22Rv1 (cell line): ENCODE measurements at regions not wholly inside any gene's neighbourhood (a gene's known extent, or its start where the extent isn't known, plus 50 kb on each side); places are given as distances from the start of the nearest gene placed in this dataset.
"Not testable (repeated sequence)": the region's sequence is repeated elsewhere in the genome, so short reads cannot be mapped to it uniquely, and the experiment has no call there.

Source experiments
- ZFX ChIP-seq: fragments of 450-650 bp; IDR thresholded peaks from 2 replicates; pipeline ENCODE4 v1.6.1; 2017; ENCODE audit warnings: antibody characterized with exemption, borderline replicate concordance
- TF ChIP-seq, protein P1 (sequence below): fragments of 450-650 bp; IDR thresholded peaks from 2 replicates; pipeline ENCODE4 v1.5.1; 2017; ENCODE audit warnings: mild to moderate bottlenecking

DNA sequence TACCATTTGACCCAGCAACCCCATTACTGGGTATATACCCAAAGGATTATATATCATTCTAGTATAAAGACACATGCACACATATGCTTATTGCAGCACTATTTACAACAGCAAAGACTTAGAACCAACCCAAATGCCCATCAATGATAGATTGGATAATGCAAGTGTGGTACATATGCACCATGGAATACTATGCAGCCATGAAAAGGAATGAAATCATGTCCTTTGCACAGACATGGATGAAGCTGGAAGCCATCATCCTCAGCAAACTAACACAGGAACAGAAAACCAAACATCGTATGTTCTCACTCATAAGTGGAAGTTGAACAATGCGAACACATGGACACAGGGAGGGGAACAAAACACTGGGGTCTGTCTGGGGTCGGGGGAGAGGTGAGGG, 50.6 kb upstream of the GPR39 start:
- TF ChIP-seq, protein P1, sequence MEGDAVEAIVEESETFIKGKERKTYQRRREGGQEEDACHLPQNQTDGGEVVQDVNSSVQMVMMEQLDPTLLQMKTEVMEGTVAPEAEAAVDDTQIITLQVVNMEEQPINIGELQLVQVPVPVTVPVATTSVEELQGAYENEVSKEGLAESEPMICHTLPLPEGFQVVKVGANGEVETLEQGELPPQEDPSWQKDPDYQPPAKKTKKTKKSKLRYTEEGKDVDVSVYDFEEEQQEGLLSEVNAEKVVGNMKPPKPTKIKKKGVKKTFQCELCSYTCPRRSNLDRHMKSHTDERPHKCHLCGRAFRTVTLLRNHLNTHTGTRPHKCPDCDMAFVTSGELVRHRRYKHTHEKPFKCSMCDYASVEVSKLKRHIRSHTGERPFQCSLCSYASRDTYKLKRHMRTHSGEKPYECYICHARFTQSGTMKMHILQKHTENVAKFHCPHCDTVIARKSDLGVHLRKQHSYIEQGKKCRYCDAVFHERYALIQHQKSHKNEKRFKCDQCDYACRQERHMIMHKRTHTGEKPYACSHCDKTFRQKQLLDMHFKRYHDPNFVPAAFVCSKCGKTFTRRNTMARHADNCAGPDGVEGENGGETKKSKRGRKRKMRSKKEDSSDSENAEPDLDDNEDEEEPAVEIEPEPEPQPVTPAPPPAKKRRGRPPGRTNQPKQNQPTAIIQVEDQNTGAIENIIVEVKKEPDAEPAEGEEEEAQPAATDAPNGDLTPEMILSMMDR = not testable (repeated sequence)
- not testable (repeated sequence) for TF ChIP-seq ZFX
